ENCODE measurements at regions not wholly inside any gene's neighbourhood (a gene's known extent, or its start where the extent isn't known, plus 50 kb on each side); places are given as distances from the start of the nearest gene placed in this dataset.

GRCh38 chr5:4785971-4786370 lies 354.2 kb upstream of the ADAMTS16 start:
- TF ChIP-seq GATA3 (IDR thresholded peaks at IDR 0.05; ENCODE audit: low read depth, low read length): no peak
- no peak for TF ChIP-seq GATA2 (IDR thresholded peaks at IDR 0.05; ENCODE audit: low read depth, low read length)

GRCh38 chr5:4797445-4797844 lies 342.7 kb upstream of the ADAMTS16 start:
- TF ChIP-seq GATA3 (IDR thresholded peaks at IDR 0.05; ENCODE audit: low read depth, low read length): no peak
- no peak for TF ChIP-seq GATA2 (IDR thresholded peaks at IDR 0.05; ENCODE audit: low read depth, low read length)

- TF ChIP-seq GATA2 (IDR thresholded peaks at IDR 0.05; ENCODE audit: low read depth, low read length) (no peak), GATA3 (IDR thresholded peaks at IDR 0.05; ENCODE audit: low read depth, low read length) (no peak)
Observed at GRCh38 chr5:4802044-4802443, 338.1 kb upstream of the ADAMTS16 start.

- no peak for TF ChIP-seq GATA2 (IDR thresholded peaks at IDR 0.05; ENCODE audit: low read depth, low read length)
- no peak for TF ChIP-seq GATA3 (IDR thresholded peaks at IDR 0.05; ENCODE audit: low read depth, low read length)
Observed at GRCh38 chr5:4804691-4805360, 335.3 kb upstream of the ADAMTS16 start.

GRCh38 chr5:4815002-4815401 lies 325.1 kb upstream of the ADAMTS16 start:
- no peak for TF ChIP-seq GATA2 (IDR thresholded peaks at IDR 0.05; ENCODE audit: low read depth, low read length)
- TF ChIP-seq GATA3 (IDR thresholded peaks at IDR 0.05; ENCODE audit: low read depth, low read length): no peak

GRCh38 chr5:4817767-4818166 lies 322.4 kb upstream of the ADAMTS16 start:
- no peak for TF ChIP-seq GATA2 (IDR thresholded peaks at IDR 0.05; ENCODE audit: low read depth, low read length)

GRCh38 chr5:4831325-4831724 lies 308.8 kb upstream of the ADAMTS16 start:
- TF ChIP-seq GATA3 (IDR thresholded peaks at IDR 0.05; ENCODE audit: low read depth, low read length): no peak
- no peak for TF ChIP-seq GATA2 (IDR thresholded peaks at IDR 0.05; ENCODE audit: low read depth, low read length)

- TF ChIP-seq GATA3 (IDR thresholded peaks at IDR 0.05; ENCODE audit: low read depth, low read length): no peak
- TF ChIP-seq GATA2 (IDR thresholded peaks at IDR 0.05; ENCODE audit: low read depth, low read length): no peak
Observed at GRCh38 chr5:4832471-4832870, 307.7 kb upstream of the ADAMTS16 start.

- no peak for TF ChIP-seq GATA2 (IDR thresholded peaks at IDR 0.05; ENCODE audit: low read depth, low read length)
- TF ChIP-seq GATA3 (IDR thresholded peaks at IDR 0.05; ENCODE audit: low read depth, low read length): no peak
Observed at GRCh38 chr5:4833104-4833738, 306.9 kb upstream of the ADAMTS16 start.

GRCh38 chr5:4837489-4838058 lies 302.6 kb upstream of the ADAMTS16 start:
- TF ChIP-seq GATA3 (IDR thresholded peaks at IDR 0.05; ENCODE audit: low read depth, low read length) (no peak), GATA2 (IDR thresholded peaks at IDR 0.05; ENCODE audit: low read depth, low read length) (no peak)

- TF ChIP-seq GATA2 (IDR thresholded peaks at IDR 0.05; ENCODE audit: low read depth, low read length) (no peak), GATA3 (IDR thresholded peaks at IDR 0.05; ENCODE audit: low read depth, low read length) (no peak)
Observed at GRCh38 chr5:4845221-4845620, 294.9 kb upstream of the ADAMTS16 start.

- TF ChIP-seq GATA2 (IDR thresholded peaks at IDR 0.05; ENCODE audit: low read depth, low read length) (no peak), GATA3 (IDR thresholded peaks at IDR 0.05; ENCODE audit: low read depth, low read length) (no peak)
Observed at GRCh38 chr5:4847766-4848165, 292.4 kb upstream of the ADAMTS16 start.

GRCh38 chr5:4855036-4855435 lies 285.1 kb upstream of the ADAMTS16 start:
- TF ChIP-seq GATA2 (IDR thresholded peaks at IDR 0.05; ENCODE audit: low read depth, low read length) (no peak), GATA3 (IDR thresholded peaks at IDR 0.05; ENCODE audit: low read depth, low read length) (no peak)

- no peak for TF ChIP-seq GATA3 (IDR thresholded peaks at IDR 0.05; ENCODE audit: low read depth, low read length)
- no peak for TF ChIP-seq GATA2 (IDR thresholded peaks at IDR 0.05; ENCODE audit: low read depth, low read length)
Observed at GRCh38 chr5:4855880-4856279, 284.2 kb upstream of the ADAMTS16 start.

GRCh38 chr5:4857761-4858160 lies 282.4 kb upstream of the ADAMTS16 start:
- TF ChIP-seq GATA2 (IDR thresholded peaks at IDR 0.05; ENCODE audit: low read depth, low read length) (no peak), GATA3 (IDR thresholded peaks at IDR 0.05; ENCODE audit: low read depth, low read length) (no peak)
